ENCODE measurements at regions not wholly inside any gene's neighbourhood (a gene's known extent, or its start where the extent isn't known, plus 50 kb on each side); places are given as distances from the start of the nearest gene placed in this dataset.
A peak's percentile ranks its signal among the peaks of the same experiment; 100 is the strongest.

GRCh38 chr18:5747678-5748077 is 147.6 kb downstream of the TMEM200C start:
- Mint-ChIP-seq H3K27me3 (no peaks in the 10 kb centered on the region), H3K4me3 (no peak overlapping the region)
- no peak for DNase-seq

GRCh38 chr18:5746844-5747243 is 148.5 kb downstream of the TMEM200C start:
- Mint-ChIP-seq H3K4me3 (no peak overlapping the region), H3K9me3 (peaks cover 0 to 9% (median 3%) of the 10 kb centered on the region in 7 donors), H3K27me3 (no peaks in the 10 kb centered on the region), H3K27ac (no peak overlapping the region), H3K36me3 (no peaks in the 10 kb centered on the region), H3K4me1 (no peaks in the 10 kb centered on the region)
- DNase-seq: no peak
- no peak for ATAC-seq (ENCODE audit: low read depth in 2 of 2)

More at GRCh38 chr18:5747678-5748077, 147.6 kb downstream of the TMEM200C start:
- Mint-ChIP-seq H3K36me3 (no peaks in the 10 kb centered on the region), H3K4me1 (no peaks in the 10 kb centered on the region), H3K9me3 (peaks cover 0 to 10% (median 3%) of the 10 kb centered on the region in 7 donors), H3K27ac (no peak overlapping the region)
- no peak for ATAC-seq (ENCODE audit: low read depth in 2 of 2)

GRCh38 chr18:5744659-5745058 is 150.7 kb downstream of the TMEM200C start:
- Mint-ChIP-seq H3K9me3 (peaks cover 0 to 9% (median 3%) of the 10 kb centered on the region in 7 donors), H3K36me3 (no peaks in the 10 kb centered on the region), H3K4me1 (no peaks in the 10 kb centered on the region), H3K27ac (no peak overlapping the region), H3K4me3 (no peak overlapping the region), H3K27me3 (no peaks in the 10 kb centered on the region)
- ATAC-seq (ENCODE audit: low read depth in 2 of 2) (no peak), DNase-seq (no peak)

- Mint-ChIP-seq H3K4me3 (no peak overlapping the region), H3K27ac (no peak overlapping the region), H3K9me3 (peaks cover 0 to 5% (median 0%) of the 10 kb centered on the region in 7 donors), H3K4me1 (no peaks in the 10 kb centered on the region), H3K36me3 (no peaks in the 10 kb centered on the region), H3K27me3 (peaks cover 0 to 7% (median 0%) of the 10 kb centered on the region in 3 donors)
- ATAC-seq (ENCODE audit: low read depth in 2 of 2) (no peak), DNase-seq (no peak)
Observed at GRCh38 chr18:5738526-5738925, 156.8 kb downstream of the TMEM200C start.

GRCh38 chr18:5732318-5732717 is 163.0 kb downstream of the TMEM200C start:
- peak overlapping the region in 2 of 6 donors; percentile 1 to 27 for H3K27ac Mint-ChIP-seq
- H3K4me3 Mint-ChIP-seq: no peak overlapping the region
- DNase-seq: no peak
- no peaks in the 10 kb centered on the region for H3K4me1 Mint-ChIP-seq
- no peaks in the 10 kb centered on the region for H3K36me3 Mint-ChIP-seq
- ATAC-seq (ENCODE audit: low read depth in 2 of 2): no peak
- peaks cover 0 to 11% (median 0%) of the 10 kb centered on the region in 7 donors for H3K9me3 Mint-ChIP-seq
- H3K27me3 Mint-ChIP-seq: peaks cover 0 to 7% (median 6%) of the 10 kb centered on the region in 3 donors

GRCh38 chr18:5729983-5730699 is 165.2 kb downstream of the TMEM200C start:
- no peak for ATAC-seq (ENCODE audit: low read depth in 2 of 2)

GRCh38 chr18:5728531-5728930 is 166.8 kb downstream of the TMEM200C start:
- ATAC-seq (ENCODE audit: low read depth in 2 of 2): no peak
- no peak for DNase-seq
- Mint-ChIP-seq H3K4me1 (no peaks in the 10 kb centered on the region), H3K36me3 (no peaks in the 10 kb centered on the region), H3K4me3 (no peak overlapping the region), H3K9me3 (peaks cover 0 to 11% (median 0%) of the 10 kb centered on the region in 7 donors), H3K27ac (no peak overlapping the region), H3K27me3 (peaks cover 0 to 6% (median 0%) of the 10 kb centered on the region in 3 donors)

More at GRCh38 chr18:5729983-5730699, 165.2 kb downstream of the TMEM200C start:
- peaks cover 0 to 11% (median 0%) of the 10 kb centered on the region in 7 donors for H3K9me3 Mint-ChIP-seq
- no peaks in the 10 kb centered on the region for H3K4me1 Mint-ChIP-seq
- DNase-seq: no peak
- peaks cover 0 to 6% (median 0%) of the 10 kb centered on the region in 3 donors for H3K27me3 Mint-ChIP-seq
- no peak overlapping the region for H3K4me3 Mint-ChIP-seq
- no peak overlapping the region for H3K27ac Mint-ChIP-seq
- no peaks in the 10 kb centered on the region for H3K36me3 Mint-ChIP-seq

- H3K4me1 Mint-ChIP-seq: no peaks in the 10 kb centered on the region
- H3K27me3 Mint-ChIP-seq: peaks cover 0 to 6% (median 0%) of the 10 kb centered on the region in 3 donors
- ATAC-seq (ENCODE audit: low read depth in 2 of 2) (no peak), DNase-seq (no peak)
- no peak overlapping the region for H3K4me3 Mint-ChIP-seq
- peaks cover 0 to 9% (median 0%) of the 10 kb centered on the region in 7 donors for H3K9me3 Mint-ChIP-seq
- H3K36me3 Mint-ChIP-seq: no peaks in the 10 kb centered on the region
- no peak overlapping the region for H3K27ac Mint-ChIP-seq
Observed at GRCh38 chr18:5726011-5726410, 169.3 kb downstream of the TMEM200C start.

- H3K9me3 Mint-ChIP-seq: peaks cover 0 to 8% (median 0%) of the 10 kb centered on the region in 7 donors
- peak overlapping the region in 1 of 6 donors; percentile 1 for H3K27ac Mint-ChIP-seq
- DNase-seq (no peak), ATAC-seq (ENCODE audit: low read depth in 2 of 2) (no peak)
- no peaks in the 10 kb centered on the region for H3K36me3 Mint-ChIP-seq
- no peak overlapping the region for H3K4me3 Mint-ChIP-seq
- H3K27me3 Mint-ChIP-seq: peaks cover 0 to 5% (median 4%) of the 10 kb centered on the region in 3 donors
- no peaks in the 10 kb centered on the region for H3K4me1 Mint-ChIP-seq
Observed at GRCh38 chr18:5721924-5722323, 173.4 kb downstream of the TMEM200C start.

- Mint-ChIP-seq H3K36me3 (no peaks in the 10 kb centered on the region), H3K4me1 (no peaks in the 10 kb centered on the region), H3K27ac (no peak overlapping the region), H3K9me3 (peaks cover 0 to 8% (median 0%) of the 10 kb centered on the region in 7 donors), H3K27me3 (peaks cover 0 to 6% (median 4%) of the 10 kb centered on the region in 3 donors), H3K4me3 (no peak overlapping the region)
- DNase-seq (no peak), ATAC-seq (ENCODE audit: low read depth in 2 of 2) (no peak)
Observed at GRCh38 chr18:5720132-5720531, 175.2 kb downstream of the TMEM200C start.

GRCh38 chr18:5717256-5717655 is 173.5 kb upstream of the EPB41L3 start:
- no peak overlapping the region for H3K27ac Mint-ChIP-seq

GRCh38 chr18:5710676-5711075 is 166.9 kb upstream of the EPB41L3 start:
- H3K27me3 Mint-ChIP-seq: peaks cover 0 to 5% (median 4%) of the 10 kb centered on the region in 3 donors
- no peaks in the 10 kb centered on the region for H3K36me3 Mint-ChIP-seq
- DNase-seq (no peak), ATAC-seq (ENCODE audit: low read depth in 2 of 2) (no peak)
- H3K4me3 Mint-ChIP-seq: no peak overlapping the region
- H3K27ac Mint-ChIP-seq: no peak overlapping the region
- no peaks in the 10 kb centered on the region for H3K4me1 Mint-ChIP-seq
- peaks cover 0 to 3% (median 0%) of the 10 kb centered on the region in 7 donors for H3K9me3 Mint-ChIP-seq

More at GRCh38 chr18:5717256-5717655, 173.5 kb upstream of the EPB41L3 start:
- Mint-ChIP-seq H3K4me1 (no peaks in the 10 kb centered on the region), H3K4me3 (no peak overlapping the region), H3K36me3 (no peaks in the 10 kb centered on the region), H3K9me3 (peaks cover 0 to 8% (median 0%) of the 10 kb centered on the region in 7 donors), H3K27me3 (peaks cover 0 to 6% (median 4%) of the 10 kb centered on the region in 3 donors)
- ATAC-seq (ENCODE audit: low read depth in 2 of 2): no peak
- no peak for DNase-seq

GRCh38 chr18:5710235-5710634 is 166.4 kb upstream of the EPB41L3 start:
- Mint-ChIP-seq H3K9me3 (peaks cover 0 to 3% (median 0%) of the 10 kb centered on the region in 7 donors), H3K36me3 (no peaks in the 10 kb centered on the region), H3K27me3 (peaks cover 0 to 5% (median 4%) of the 10 kb centered on the region in 3 donors), H3K4me3 (peak overlapping the region in 1 of 8 donors; percentile 61), H3K4me1 (no peaks in the 10 kb centered on the region), H3K27ac (no peak overlapping the region)
- DNase-seq: no peak
- no peak for ATAC-seq (ENCODE audit: low read depth in 2 of 2)

- H3K27ac Mint-ChIP-seq: no peak overlapping the region
- H3K36me3 Mint-ChIP-seq: no peaks in the 10 kb centered on the region
- H3K27me3 Mint-ChIP-seq: peaks cover 0 to 5% (median 4%) of the 10 kb centered on the region in 3 donors
- DNase-seq: no peak
- peaks cover 0 to 3% (median 0%) of the 10 kb centered on the region in 7 donors for H3K9me3 Mint-ChIP-seq
- peak overlapping the region in 1 of 8 donors; percentile 52 for H3K4me3 Mint-ChIP-seq
- H3K4me1 Mint-ChIP-seq: no peaks in the 10 kb centered on the region
- ATAC-seq (ENCODE audit: low read depth in 2 of 2): no peak
Observed at GRCh38 chr18:5709476-5710095, 165.8 kb upstream of the EPB41L3 start.

Data from naive B cell (primary cell).